MM.1S (cell line): ENCODE measurements at regions not wholly inside any gene's neighbourhood (a gene's known extent, or its start where the extent isn't known, plus 50 kb on each side); places are given as distances from the start of the nearest gene placed in this dataset.

Source experiments
- EZH2 ChIP-seq: fragments of 300-600 bp; sonication (generic); optimal IDR thresholded peaks from 2 replicates; pipeline ENCODE3; 2017; ENCODE audit warnings: low read depth, mild to moderate bottlenecking, antibody characterized with exemption, low read length, mixed read lengths
- TF ChIP-seq, protein P1 (sequence below): fragments of 300-600 bp; sonication (generic); IDR thresholded peaks from 2 replicates; pipeline ENCODE4 v1.5.1; 2016; ENCODE audit warnings: antibody characterized with exemption, low read length, mixed read lengths

DNA sequence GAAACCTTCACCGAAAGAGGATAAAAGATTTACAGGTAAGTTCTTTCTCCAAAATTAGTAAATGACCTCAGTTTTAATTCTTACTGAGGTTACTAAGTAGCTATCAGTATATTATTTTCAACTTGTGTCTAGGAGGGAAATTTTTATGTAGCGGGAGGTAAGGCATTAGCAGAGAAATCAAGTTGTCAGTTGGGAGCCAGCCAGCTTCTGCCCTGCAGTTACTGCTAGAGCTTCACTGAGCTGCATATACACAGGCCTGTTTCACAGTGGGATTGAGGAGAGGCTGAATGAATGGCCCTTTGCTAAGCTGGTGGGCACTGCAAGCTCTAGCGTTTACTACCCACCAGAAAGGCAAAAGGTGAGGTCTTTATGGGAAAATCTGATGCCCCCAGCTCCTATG lies 105.7 kb downstream of the ACAA2 start:
- TF ChIP-seq, protein P1, sequence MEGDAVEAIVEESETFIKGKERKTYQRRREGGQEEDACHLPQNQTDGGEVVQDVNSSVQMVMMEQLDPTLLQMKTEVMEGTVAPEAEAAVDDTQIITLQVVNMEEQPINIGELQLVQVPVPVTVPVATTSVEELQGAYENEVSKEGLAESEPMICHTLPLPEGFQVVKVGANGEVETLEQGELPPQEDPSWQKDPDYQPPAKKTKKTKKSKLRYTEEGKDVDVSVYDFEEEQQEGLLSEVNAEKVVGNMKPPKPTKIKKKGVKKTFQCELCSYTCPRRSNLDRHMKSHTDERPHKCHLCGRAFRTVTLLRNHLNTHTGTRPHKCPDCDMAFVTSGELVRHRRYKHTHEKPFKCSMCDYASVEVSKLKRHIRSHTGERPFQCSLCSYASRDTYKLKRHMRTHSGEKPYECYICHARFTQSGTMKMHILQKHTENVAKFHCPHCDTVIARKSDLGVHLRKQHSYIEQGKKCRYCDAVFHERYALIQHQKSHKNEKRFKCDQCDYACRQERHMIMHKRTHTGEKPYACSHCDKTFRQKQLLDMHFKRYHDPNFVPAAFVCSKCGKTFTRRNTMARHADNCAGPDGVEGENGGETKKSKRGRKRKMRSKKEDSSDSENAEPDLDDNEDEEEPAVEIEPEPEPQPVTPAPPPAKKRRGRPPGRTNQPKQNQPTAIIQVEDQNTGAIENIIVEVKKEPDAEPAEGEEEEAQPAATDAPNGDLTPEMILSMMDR, result no peak
- TF ChIP-seq EZH2, result no peak
